WI38 (cell line): ENCODE measurements at regions not wholly inside any gene's neighbourhood (a gene's known extent, or its start where the extent isn't known, plus 50 kb on each side); places are given as distances from the start of the nearest gene placed in this dataset.

Source experiments
- H3K4me3 ChIP-seq: 2 replicates; pipeline ENCODE4 v1.5.1; 2011; ENCODE audit warnings: low read depth, mild to moderate bottlenecking, control low read depth, low read length
- TF ChIP-seq, protein P1 (sequence below): IDR thresholded peaks from 2 replicates; pipeline ENCODE4 v1.5.1; 2012; ENCODE audit warnings: low read depth, mild to moderate bottlenecking, control low read depth, low read length

DNA sequence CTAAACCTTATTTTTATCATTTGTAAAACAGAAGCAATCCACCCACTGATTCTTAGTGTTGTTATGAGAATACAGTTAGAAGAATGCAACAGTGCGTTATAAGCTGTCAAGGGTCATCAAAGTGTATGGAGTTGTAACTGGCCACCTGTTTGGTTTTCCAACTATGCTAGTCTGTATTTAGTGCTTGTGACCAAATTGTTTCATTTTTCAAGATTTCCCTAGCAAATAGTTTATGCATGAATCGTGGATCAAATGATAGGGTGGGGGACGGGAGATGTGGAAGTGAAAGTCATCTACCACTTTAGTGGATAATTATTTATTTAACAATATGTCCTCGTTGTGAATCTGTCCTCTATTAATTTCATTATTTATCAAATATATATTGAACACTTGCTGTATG lies 175.4 kb upstream of the HDDC2 start:
- TF ChIP-seq, protein P1, sequence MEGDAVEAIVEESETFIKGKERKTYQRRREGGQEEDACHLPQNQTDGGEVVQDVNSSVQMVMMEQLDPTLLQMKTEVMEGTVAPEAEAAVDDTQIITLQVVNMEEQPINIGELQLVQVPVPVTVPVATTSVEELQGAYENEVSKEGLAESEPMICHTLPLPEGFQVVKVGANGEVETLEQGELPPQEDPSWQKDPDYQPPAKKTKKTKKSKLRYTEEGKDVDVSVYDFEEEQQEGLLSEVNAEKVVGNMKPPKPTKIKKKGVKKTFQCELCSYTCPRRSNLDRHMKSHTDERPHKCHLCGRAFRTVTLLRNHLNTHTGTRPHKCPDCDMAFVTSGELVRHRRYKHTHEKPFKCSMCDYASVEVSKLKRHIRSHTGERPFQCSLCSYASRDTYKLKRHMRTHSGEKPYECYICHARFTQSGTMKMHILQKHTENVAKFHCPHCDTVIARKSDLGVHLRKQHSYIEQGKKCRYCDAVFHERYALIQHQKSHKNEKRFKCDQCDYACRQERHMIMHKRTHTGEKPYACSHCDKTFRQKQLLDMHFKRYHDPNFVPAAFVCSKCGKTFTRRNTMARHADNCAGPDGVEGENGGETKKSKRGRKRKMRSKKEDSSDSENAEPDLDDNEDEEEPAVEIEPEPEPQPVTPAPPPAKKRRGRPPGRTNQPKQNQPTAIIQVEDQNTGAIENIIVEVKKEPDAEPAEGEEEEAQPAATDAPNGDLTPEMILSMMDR = no peak
- no peak overlapping the region for H3K4me3 ChIP-seq

DNA sequence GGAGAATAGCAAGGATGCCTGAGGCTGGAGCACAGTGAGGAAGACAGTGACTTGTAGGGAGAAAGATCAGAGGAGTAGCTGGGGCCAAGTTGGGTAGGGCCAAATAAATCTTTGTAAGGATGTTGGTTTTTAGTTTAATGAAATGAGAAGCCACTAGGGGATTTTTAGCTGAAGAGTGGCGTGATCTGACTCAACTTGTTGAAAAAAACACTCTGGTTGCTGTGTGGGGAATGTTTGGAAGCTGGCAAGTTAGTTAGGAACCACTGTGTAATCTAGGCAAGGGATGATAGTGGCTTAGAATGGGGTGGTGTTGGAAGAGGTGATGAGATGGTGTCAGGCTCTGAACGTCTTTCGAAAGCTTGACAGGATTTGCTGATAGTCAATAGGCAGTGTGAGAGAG lies 176.1 kb upstream of the HDDC2 start:
- TF ChIP-seq, protein P1 = no peak
- no peak overlapping the region for H3K4me3 ChIP-seq

DNA sequence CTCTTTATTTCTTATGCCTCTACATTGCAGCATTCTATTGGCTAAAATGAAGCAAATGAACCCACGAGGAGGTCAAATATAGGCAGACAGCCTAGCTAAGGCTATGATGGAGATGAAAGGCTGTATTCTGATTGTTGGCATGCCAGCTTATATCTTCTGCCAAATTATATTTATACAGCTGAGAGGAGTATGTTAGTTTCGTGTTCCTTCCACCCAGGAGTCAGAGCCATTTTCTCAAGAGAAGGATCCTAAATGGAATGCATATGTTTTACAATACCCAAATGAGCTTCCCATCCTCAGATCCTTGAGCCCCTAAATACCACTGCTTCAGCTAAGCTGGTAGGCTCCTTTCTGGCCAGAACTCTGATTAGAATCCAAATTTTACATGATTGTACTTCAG lies 178.4 kb upstream of the HDDC2 start:
- TF ChIP-seq, protein P1 = no peak
- no peak overlapping the region for H3K4me3 ChIP-seq

DNA sequence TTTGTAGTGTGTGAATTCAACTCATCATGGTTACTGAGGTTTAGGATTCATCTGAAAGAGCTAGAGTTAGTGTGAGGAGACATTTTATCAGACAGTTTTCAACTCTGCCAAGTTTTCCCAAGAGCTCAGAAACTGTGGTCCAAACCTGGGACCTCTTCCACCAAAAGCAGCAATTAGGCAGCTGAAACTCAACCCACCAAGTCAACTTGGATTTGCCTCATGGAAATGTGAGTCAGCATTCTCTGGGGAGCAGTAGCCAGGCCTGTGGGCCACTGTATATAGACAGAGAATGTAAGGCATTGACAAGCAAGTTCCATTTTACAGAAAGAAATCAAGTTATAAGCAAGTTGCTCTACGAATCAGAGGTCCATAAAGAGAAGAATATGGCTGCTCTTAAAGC lies 178.8 kb upstream of the HDDC2 start:
- TF ChIP-seq, protein P1 = no peak
- H3K4me3 ChIP-seq = no peak overlapping the region

DNA sequence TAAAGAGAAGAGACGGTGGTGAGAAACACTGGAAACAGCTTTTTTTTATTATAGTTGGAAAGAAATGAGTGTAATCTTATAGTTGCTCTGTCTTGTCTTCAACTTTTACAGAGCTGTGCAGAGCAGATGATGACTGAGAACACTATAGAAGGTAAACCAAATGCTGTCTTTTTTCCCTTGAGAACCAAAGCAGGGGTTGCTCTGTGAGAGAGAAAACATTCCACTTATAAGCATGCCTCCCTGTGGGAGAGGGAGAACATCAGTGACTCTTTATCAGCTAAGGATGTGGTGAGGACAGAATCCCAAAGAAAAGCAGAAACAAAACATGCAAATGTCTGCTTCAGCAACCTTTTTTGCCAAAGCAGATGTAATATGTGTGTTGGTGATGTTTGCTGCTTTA lies 179.3 kb upstream of the HDDC2 start:
- TF ChIP-seq, protein P1 = no peak

DNA sequence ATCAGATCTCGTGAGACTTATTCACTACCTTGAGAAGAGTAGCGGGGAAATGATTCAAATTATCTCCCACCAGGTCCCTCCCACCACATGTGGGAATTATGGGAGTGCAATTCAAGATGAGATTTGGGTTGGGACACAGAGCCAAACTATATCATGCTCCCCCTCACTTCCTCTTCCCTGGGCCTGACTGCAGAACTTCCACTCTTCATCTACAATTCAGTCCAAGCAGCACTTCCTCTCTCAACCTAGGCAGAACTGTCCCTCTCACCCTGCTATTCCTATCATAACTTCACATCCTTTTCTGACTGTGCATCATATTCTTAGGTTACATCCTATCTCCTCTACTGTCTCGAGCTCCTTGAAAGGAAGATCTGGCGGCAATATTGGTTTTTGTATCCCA lies 184.0 kb upstream of the HDDC2 start:
- no peak overlapping the region for H3K4me3 ChIP-seq
- TF ChIP-seq, protein P1 = no peak

More for the DNA sequence above, 179.3 kb upstream of the HDDC2 start:
- no peak overlapping the region for H3K4me3 ChIP-seq

DNA sequence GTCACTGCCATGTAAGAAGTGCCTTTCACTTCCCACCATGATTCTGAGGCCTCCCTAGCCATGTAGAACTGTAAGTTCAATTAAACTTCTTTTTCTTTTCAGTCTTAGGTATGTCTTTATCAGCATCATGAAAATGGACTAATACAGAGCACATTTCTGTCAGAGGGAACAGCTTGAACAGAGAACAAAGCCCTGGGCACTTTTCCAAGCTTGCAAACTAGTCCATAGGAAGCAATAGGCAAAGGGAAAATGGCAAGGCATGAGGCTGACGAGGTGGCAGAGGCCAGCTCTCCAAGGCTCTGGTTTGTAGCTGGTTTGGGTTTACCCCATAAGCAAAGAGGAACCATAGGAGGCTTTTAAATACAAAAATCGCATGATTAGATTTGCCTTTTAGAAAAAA lies 185.1 kb upstream of the HDDC2 start:
- TF ChIP-seq, protein P1 = no peak
- H3K4me3 ChIP-seq = no peak overlapping the region
